ENCODE measurements at regions not wholly inside any gene's neighbourhood (a gene's known extent, or its start where the extent isn't known, plus 50 kb on each side); places are given as distances from the start of the nearest gene placed in this dataset.

DNA sequence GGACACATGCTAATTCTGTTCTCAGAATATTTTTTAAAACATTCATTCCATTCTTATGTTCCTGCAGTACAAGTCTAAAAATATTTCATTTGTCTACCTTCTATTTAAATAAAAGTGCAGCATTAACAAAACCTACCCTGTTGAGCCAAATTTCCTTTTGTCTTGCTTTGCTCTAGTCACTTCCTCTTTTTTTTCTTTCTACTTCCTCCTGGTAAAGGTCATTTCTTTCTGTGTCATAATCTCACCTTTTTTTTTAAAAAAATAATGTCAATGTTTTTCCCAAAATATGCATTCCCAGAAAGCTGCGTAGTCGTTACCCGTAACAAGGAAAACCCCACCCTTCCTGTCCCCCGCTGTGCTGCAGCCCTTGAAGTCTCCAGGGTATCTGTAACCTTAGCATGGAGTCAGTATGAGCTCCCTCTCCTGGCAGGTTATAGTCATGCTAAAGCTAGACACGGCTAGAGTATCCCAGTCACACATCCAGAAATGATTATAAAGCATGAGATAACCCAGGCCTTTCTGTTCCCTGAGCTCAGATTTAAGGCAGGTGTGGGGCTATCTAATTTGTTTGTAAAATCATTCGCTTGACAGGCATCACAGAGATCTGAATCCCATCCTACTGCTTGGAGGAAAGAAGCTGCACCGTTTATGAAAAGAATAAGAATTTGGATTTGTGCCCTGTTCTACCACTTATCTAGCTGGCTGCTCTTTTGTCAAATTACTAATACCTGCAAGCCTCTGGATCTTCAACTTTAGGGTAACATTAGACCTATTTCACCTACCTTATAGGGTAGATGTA, 51.1 kb upstream of the EED start:
- peak in 1 of 2 donors; percentile 90 for DNase-seq

DNA sequence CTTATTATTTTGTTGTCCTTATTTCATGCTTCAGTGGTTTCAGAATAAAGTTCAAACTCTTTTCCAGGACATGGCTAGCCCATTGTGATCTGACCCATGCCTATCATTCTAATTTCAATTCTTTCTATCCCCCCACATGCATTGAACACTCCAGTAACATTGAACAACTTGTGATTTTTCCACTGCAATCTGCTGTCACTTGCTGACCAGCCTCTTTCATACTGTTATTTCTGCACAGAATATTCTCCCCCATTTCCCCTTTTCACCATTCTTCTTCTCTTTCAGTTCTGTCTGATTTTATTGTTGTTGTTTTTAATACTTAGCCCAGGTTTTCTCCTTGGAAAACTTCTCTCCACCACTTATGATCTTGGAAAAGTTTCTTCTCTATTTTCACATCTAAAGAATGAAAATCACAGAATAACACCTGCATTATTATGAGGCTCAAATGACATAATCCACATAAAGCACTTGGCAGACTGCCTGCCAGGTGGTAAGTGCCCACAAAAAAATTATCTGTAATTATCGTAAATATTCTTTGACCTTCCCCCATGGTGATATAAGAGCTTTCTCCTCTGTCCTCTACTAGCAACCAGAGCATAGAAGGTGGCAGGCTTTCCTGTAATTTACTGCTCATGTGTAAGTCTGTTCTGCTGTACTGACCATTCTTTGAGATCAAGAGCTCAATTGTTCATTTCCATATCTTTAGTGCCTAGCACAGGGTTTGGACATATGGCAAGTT, 51.9 kb upstream of the EED start:
- no peak for DNase-seq

DNA sequence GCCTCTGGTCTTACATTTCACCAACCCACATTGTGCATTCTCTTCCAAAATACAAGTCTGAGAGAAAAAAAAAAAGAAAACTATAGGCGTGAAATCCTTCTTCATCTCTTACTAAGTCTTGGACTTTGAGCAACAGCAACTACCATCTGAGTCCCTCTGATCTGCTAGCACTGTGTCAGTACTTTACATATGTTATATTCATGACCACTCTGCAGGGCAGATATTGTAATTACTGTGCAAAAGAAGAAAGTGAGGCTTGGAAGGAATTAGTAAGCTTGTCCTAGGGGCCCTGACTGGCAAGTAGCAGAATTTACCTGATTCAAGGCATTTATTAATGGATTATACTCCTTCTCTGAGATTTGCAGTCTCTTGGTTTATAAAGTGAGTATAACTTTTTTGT, 52.7 kb upstream of the EED start:
- DNase-seq: no peak

DNA sequence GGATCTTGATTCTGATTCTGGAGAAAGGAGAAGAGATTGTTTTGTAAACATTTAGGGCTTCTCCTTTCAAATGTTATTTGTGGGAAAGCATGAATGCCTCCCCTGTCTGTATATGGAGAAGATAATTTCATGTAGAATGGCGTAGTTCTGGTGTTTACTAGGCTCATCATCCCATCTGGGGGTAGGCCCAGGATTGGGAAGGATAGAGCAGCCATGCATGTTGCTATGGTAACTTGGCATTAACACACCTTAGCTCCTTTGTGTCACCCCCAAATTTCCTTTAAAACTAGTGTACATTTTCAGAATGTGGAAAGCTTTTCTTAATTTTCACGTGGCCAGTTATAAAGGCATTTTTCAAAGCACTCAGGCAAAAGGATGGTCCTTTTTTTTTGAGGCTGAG, 57.5 kb upstream of the EED start:
- no peak for DNase-seq

DNA sequence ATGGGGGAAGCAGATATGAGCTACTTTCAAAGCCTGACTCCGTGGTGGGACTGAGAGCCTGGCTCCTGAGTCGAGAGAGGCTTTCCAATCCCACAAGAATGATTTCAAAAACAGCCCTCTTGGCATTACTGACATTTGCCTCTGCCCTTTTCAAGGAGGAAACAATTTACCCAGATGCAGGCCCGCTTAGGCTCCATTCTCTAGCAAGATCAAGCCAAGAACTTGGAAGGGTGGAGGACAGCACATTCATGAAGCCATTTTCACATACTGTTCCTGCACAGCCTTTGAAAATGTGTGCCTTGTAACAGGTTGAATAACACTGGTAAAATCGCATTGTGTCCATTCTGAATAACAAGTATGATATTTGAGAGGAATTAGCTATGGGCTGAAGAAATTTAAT, 58.2 kb upstream of the EED start:
- no peak for DNase-seq

DNA sequence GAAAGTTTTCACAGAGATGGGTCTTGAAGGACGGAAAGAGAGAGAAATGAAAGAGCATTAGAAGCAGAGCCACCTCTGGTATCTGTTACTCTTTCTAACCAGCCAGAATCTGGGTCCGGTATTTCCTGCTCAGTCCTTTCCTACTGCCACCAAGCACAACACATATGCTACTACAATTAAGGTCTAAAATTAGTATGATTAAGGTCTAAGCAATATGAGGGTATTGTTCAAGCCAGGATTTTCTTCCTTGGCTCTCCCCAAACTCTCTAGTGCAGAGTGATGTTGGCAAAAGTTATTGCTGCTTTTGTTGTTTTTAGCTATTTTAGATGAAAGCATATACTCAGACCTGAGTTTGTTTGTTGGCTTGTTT, 59.2 kb upstream of the EED start:
- DNase-seq: no peak

DNA sequence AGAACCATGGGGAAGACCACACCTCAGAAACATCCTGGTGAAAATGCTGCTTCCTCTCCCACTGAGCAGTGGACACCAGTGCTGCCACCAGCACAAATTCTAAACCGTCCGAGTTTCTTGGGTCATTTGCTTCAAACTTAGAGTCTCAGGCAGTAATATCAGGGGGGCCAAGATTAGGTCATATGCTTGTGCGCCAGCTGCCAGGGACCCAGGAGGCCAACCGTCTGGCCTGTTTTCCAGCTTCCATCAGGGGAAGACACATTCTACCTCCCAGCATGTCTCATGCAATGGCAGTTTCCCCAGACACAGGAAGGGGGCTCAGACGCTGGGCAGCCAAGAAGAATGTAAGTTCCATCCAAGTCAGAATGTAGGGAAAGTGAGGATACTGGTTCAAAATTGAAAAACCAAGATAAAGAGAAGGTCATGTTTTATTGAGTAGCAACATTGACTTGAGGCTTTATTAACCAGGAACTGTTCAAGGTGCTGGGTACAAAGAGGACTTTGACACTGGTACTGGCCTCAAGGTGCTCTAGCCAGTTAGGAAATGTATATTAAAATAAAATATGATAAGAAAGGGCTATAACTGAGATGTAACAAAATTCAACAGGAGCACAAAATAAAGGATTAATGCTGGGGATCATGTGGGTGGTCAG, 59.7 kb upstream of the EED start:
- no peak for DNase-seq

DNA sequence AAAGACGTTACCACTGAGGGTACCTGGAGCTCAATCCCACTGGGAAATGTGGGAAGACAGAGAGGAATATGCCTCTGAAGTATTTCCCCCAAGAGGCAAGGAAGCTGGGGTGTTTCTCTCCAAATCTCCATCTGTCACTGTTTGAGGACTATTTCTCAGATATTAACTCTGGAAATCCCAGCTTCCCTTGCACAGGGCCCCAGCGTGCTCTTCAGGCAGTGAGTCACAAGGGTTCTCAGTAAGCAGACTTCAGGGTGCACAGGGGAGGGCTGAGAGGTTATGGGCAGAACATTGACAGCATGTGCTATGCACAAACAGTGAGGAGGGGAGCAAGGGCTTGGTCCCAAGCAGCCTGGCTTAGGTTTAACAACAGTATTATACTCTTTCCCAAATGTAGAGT, 60.9 kb upstream of the EED start:
- DNase-seq: peak in 1 of 2 donors; percentile 49

DNA sequence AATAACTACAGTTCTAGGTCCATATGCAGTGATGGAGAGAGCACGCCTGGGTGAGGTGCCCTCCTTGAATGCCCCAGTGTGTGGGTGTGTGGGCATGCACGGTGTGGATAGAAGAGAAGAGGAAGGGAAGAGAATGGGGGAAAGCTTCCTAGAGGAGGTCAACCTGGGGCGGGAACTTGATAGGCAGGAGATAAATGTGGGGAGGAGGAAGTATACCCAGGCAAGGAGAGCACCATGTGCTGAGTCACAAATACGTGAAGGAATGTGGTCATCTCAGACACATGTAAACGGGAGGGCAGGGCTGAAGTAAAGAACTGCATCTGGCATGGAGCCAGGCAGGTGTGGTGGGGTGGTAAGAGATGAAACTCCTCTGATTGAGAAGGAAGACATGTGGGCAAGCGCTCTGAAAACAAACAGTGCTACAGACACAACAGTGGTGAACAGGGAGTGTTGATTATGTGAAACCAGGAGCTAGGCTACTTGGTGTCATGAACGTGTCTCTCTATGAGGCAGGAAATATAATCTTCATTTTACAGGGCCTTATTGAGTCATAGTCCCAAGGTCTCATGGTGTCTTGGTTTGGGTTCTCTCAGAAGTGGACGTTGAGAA, 61.5 kb upstream of the EED start:
- no peak for DNase-seq

DNA sequence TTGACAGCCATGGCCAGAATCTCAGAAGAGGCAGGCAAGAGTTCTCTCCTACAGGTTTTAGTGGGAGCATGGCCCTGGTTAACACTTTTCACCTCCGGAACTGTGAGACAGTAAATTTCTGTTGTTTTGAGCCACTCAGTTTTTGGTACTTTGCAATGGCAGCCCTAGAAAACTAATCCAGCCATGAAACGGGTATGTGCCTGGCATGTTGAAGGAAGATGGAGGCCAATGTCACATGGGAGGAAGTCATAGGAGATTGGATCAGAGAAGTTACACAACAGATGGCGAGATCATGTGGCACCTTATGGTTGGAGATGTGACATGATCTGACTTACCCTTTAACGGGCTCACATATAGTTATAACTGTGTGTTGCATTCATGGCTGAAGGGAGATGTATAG, 63.2 kb upstream of the EED start:
- no peak for DNase-seq

DNA sequence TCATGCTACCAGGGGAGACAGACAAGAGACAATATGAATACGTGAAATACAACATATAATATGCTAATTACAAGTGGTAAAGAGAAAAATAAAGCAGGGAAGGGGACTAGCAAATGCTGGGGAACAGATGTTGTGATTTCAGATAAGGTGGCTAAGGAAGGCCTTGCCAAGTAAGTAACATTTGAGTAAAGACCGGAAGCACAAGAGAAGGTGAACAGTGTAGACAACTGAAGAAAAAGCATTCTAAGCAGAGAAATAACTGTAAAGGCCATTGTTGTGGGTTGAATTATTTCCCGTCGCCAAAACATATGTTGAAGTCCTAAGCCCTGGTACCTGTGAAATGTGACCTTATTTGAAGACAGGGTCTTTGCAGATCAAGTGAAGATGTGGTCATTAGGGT, 63.7 kb upstream of the EED start:
- peak in 1 of 2 donors; percentile 66 for DNase-seq

DNA sequence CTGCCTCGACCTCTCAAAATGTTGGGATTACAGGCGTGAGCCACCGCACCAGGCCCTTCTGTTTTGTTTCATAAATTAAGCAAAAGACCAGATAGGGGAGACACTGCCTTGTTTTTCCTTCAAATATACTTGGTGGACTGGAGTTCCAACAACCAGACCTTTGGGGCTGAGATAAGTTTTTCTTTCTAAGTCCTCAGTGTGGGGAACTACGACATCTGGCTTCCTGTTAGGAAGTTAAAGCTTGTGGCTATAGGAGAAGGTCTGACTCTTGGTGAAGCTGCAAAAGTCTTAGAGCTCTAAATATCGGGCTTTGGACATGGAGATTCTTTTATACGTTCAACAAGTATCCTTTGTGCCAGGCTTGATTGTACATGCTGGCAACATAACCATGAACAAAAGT, 64.1 kb upstream of the EED start:
- DNase-seq: peak in 1 of 2 donors; percentile 66

DNA sequence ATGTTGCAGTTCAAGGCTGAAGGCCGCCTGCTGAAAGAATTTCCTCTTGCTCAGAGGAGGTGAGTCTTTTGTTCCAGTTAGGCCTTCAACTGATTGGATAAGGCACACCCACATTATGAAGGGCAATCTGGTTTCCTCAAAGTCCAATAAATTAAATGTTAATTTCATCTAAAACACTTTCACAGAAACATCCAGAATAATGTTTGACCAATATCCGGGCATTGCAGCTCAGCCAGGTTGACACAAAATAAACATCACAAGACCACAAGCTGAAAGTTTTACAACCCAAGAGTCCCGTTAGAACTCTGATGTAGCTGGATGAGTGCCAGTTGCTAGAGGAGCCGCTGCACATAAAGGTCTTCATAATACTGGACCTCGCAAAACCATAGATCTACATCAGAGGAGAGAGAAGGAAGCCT, 64.9 kb upstream of the EED start:
- no peak for DNase-seq

DNA sequence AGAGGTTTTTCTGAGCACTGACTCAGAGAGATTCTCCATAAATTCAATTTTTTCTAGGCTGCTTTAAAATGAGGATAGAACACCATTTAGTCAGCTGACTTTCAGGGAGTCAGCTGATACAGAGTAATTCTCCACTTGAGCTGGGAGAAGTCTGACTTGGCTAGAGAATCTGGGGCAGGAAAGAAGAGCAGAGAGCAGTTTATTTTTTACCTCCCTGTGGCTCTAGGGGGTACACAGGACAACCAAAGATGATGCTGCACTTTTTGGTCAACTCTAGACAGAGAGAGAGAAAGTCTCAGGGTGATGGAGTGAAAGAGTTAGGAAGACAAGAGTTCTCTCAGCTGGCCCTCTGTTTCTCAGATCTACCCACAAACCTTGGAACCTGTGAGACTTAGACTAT, 67.3 kb upstream of the EED start:
- DNase-seq: peak in 1 of 2 donors; percentile 31

DNA sequence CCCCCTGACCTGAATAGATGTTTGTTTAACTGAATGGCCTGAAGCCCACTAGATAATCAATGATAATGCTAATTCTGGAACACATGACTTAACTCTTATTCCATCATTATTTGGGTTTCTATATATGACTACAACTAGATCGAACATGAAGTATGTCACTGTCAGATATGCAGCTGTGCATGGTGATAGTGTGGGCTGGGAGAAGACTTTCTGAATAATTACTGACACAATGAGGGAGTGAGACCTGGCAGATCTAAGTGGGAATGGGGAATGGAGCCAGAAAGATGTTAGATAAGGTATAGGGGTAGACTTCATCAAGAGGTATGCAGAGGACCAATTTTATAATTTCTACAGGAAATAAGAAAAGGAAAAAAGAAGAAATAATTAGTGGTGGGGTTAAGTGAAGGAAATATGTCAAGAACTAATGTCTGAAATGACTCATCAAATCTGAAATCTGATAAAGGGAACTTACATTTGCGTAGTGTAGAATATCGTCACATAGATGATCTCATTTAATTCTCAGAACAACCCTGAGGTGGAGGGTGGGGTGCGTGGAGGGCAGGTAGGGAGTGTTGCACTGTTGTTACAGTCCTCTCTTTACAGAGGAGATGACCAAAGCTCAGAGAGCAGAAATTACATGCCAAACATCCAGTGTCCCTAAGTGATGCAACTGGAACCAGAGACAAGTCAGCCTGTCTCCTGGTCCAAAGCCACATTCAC, 68.2 kb upstream of the EED start:
- peak in 1 of 2 donors; percentile 80 for DNase-seq

DNA sequence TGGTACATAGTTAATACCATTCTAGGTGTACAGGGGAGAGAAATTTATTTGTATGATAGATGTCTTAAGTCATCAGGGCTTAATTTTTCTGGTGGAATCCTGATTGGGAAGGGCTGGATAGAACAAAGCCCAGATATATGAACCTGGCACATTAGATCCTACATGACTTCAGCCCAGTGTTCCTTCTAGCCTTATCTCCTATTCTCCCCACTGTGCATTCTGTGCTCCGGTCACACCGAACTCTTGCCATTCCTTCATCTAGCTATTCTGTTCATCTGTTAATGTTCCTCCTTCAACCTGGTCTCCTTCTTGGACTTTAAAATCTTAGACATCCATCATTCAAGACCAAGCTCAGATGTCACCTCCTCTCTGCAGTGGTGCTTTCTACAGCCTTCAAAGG, 68.9 kb upstream of the EED start:
- DNase-seq: no peak

DNA sequence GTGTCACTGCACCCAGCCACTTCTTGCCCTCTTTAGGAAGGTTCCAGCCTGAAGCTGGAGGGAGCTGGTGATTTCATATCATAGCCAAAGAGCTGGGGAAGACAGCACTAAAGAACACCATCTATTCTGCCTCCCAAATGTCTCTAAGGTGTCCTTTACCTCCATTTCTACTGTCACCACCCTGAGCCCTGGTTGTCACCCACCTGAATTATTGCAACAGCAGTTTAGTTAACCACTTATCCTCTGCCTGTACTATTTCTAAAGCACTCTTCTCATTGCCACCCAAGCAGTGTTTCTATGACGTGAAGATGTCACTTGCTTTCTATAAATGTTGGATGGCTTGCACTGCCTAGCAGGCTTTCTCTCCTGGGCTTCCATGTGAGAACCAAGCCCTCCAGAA, 69.4 kb upstream of the EED start:
- no peak for DNase-seq

DNA sequence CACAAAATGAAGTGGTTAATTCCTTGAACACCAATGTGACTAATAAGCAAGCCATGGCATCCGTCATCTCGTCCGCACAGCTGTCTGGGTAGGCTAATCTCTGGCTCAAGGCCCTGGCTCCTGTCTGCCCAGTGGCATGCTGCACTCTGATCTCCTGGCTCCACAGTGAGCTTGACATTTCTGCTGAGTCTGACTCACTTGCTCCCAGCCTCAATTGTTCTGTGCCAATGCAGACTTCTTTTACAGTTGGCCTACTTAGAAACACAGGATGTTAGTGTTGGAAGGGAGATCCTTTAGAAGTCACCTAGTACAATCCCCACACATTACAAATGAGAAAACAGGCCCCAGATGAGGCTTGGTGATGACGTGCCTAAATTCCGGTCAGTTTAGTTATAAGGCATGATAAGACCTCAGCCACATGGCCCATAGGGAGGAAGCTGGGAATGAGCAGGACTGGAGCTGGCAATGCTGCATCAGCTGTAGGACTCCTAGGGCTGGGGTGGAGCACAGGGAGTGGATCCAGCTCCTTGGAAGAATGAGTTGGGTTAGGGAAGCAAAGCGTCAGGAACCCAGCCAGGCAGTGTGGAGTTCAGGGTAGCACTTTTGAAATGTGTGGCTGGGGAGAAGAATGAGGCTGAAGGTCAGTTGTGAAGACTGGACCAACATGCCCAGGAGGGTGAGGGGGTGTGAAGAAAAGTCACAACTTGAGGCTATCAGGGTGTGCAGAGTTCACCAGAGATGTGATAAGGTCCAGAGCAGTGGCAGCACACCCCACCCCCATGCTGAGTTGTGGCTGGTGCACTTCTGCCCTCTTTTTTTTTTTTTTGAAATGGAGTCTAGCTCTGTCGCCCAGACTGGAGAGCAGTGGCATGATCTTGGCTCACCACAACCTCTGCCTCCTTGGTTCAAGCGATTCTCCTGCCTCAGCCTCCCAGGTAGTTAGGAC, 70.2 kb upstream of the EED start:
- no peak for DNase-seq

DNA sequence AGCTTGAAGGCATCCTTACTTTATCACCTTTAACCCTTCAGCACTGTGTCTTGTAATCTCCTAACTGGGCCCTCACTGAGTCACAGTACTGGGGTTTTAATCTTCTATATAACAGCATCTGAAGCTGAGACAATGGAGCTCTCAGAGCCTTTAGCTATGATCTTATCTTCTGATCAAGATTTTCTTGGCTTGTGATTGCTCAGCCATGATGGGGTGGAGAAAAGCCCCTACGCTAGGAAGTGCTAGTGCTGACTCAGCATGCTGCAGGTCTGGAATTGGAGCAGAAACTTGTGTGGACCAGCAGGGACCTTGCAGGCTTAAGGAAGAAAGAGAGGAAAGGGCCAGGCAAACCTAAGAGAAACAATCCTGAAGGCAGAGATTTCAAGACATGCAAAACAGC, 71.7 kb upstream of the EED start:
- peak in 1 of 2 donors; percentile 19 for DNase-seq

DNA sequence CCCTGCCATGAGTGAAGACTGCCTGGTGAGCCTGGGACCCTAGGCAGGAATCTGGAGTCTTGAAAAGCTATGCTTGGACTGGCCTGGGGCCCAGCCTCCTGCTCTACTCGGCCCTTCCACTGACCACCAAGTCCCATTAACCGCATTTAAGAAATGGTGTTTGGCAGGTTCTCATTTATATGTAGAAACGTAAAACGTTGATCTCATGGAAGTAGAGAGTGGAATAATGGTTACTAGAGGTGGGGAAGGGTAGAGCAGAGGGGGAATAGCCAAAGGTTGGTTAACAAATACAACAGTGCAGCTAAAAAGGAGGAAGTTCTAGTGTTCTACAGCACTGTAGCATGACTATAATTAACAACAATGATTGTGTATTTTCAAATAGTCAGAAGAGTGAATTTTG, 72.9 kb upstream of the EED start:
- peak in 1 of 2 donors; percentile 19 for DNase-seq

DNA sequence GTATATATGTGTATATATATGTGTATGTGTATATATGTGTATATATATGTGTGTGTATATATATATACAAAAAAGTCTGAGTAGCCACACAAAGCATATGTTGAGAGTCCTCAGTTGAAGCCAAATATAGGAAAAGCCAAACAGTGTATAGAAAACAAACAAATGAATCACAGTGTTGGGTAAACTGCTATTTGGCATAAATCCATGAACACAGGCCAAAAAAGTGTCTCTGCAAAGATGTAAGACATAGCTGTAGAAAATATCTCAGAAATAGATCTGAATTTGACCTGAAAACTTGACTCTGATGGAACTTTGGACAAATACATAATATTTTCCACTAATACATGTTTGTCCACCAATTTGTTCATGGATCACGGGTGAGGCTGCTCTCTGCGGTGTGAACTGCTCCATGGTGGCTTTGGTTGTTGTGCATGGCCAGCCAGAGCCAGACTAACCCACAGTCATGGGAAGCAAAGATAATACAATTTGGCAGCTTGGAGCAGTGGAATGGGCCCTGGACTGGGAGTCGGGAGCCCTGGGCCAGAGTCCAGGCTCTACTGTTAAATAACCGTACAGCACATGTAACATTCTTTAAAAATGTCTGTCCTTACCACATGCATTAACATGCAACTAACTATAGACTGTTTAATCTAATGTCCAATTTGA, 76.9 kb upstream of the EED start:
- no peak for DNase-seq

Measured in bone marrow (tissue), 2 donors.